GM23338 (cell line): ENCODE measurements at regions not wholly inside any gene's neighbourhood (a gene's known extent, or its start where the extent isn't known, plus 50 kb on each side); places are given as distances from the start of the nearest gene placed in this dataset.

Experiments
- ATAC-seq: fragments of 200-7000 bp; cut with Tn5 transposase; 3 replicates; pipeline ENCODE4 v1.9.1; 2020
- DNase-seq: peaks from one replicate; pipeline ENCODE4 v3.0.0-alpha.2; 2015; ENCODE audit warnings: low spot score
- H2AFZ ChIP-seq: fragments of 200-600 bp; sonication (generic); 2 replicates; pipeline ENCODE4 v1.8.0; 2016; ENCODE audit warnings: antibody characterized with exemption, mild to moderate bottlenecking, moderate library complexity
- H3F3A ChIP-seq: fragments of 200-600 bp; sonication (generic); replicated peaks from 2 replicates; pipeline ENCODE4 v1.8.0; 2017; ENCODE audit warnings: antibody characterized with exemption, mixed run types, low read depth
- H3K27ac ChIP-seq: fragments of 200-600 bp; sonication (generic); 2 replicates; pipeline ENCODE4 v1.6.1; 2016; ENCODE audit warnings: low read depth
- H3K27me3 ChIP-seq: fragments of 200-600 bp; sonication (generic); 2 replicates; pipeline ENCODE4 v1.8.0; 2016; ENCODE audit warnings: mild to moderate bottlenecking, mixed run types, moderate library complexity; ENCODE audit not compliant: insufficient read depth
- H3K36me3 ChIP-seq: fragments of 200-600 bp; sonication (generic); 2 replicates; pipeline ENCODE4 v1.8.0; 2016; ENCODE audit warnings: mild to moderate bottlenecking; ENCODE audit not compliant: insufficient read depth
- H3K4me1 ChIP-seq: fragments of 200-600 bp; sonication (generic); 2 replicates; pipeline ENCODE4 v1.8.0; 2016; ENCODE audit warnings: mild to moderate bottlenecking, moderate library complexity; ENCODE audit not compliant: insufficient read depth
- H3K4me2 ChIP-seq: fragments of 200-600 bp; sonication (generic); 2 replicates; pipeline ENCODE4 v1.7.1; 2017; ENCODE audit warnings: mixed run types
- H3K4me3 ChIP-seq: fragments of 200-600 bp; sonication (generic); 2 replicates; pipeline ENCODE4 v1.6.1; 2016; ENCODE audit warnings: mixed run types
- H3K79me2 ChIP-seq: fragments of 200-600 bp; sonication (generic); replicated peaks from 2 replicates; pipeline ENCODE4 v1.8.0; 2017; ENCODE audit warnings: mild to moderate bottlenecking; ENCODE audit not compliant: insufficient read depth
- H3K9me2 ChIP-seq: fragments of 200-600 bp; sonication (generic); 2 replicates; pipeline ENCODE4 v1.8.0; 2017; ENCODE audit not compliant: insufficient read depth
- H4K20me1 ChIP-seq: fragments of 200-600 bp; sonication (generic); replicated peaks from 2 replicates; pipeline ENCODE4 v1.8.0; 2017; ENCODE audit warnings: mild to moderate bottlenecking; ENCODE audit not compliant: insufficient read depth
- H3K27ac Mint-ChIP-seq: 2 replicates; pipeline ENCODE4 v1.8.0; 2020; ENCODE audit warnings: inconsistent platforms, mild to moderate bottlenecking, moderate library complexity, mixed read lengths
- H3K27me3 Mint-ChIP-seq: 3 replicates; pipeline ENCODE4 v1.8.0; 2022; ENCODE audit warnings: low read depth, mild to moderate bottlenecking, moderate library complexity, mixed read lengths, inconsistent platforms; ENCODE audit not compliant: insufficient read depth, poor library complexity
- H3K36me3 Mint-ChIP-seq: 3 replicates; pipeline ENCODE4 v1.8.0; 2021; ENCODE audit warnings: low read depth, mild to moderate bottlenecking, inconsistent platforms, moderate library complexity, mixed read lengths
- H3K4me1 Mint-ChIP-seq: 3 replicates; pipeline ENCODE4 v1.8.0; 2020; ENCODE audit warnings: mild to moderate bottlenecking, inconsistent platforms, mixed read lengths
- H3K4me3 Mint-ChIP-seq: 3 replicates; pipeline ENCODE4 v1.8.0; 2021; ENCODE audit warnings: moderate library complexity, mild to moderate bottlenecking, inconsistent platforms, mixed read lengths
- H3K9me3 Mint-ChIP-seq: 3 replicates; pipeline ENCODE4 v1.8.0; 2020; ENCODE audit warnings: moderate library complexity, mild to moderate bottlenecking, inconsistent platforms, mixed read lengths
- CREB1 ChIP-seq: fragments of 250-450 bp; sonication (Bioruptor Pico); IDR thresholded peaks from 2 replicates; pipeline ENCODE4 v1.5.0; 2020; ENCODE audit warnings: low read depth, mild to moderate bottlenecking, moderate library complexity
- CTCF ChIP-seq, 2 experiments: fragments of 200-600 bp in 1 of 2; sonication (generic) in 1 of 2; conservative IDR thresholded peaks; 2 replicates each; pipeline versions ENCODE4 v1.5.1 to v1.6.1; 2016 to 2017; ENCODE audit warnings: antibody characterized with exemption in 2 of 2, low read depth in 2 of 2, mild to moderate bottlenecking in 2 of 2, moderate library complexity in 1 of 2
- EZH2 ChIP-seq: fragments of 200-600 bp; sonication (generic); IDR thresholded peaks from one replicate; pipeline ENCODE4 v1.8.0; 2017; ENCODE audit warnings: antibody characterized with exemption, mild to moderate bottlenecking, low read depth; ENCODE audit not compliant: unreplicated experiment
- EZH2phosphoT487 ChIP-seq: fragments of 200-600 bp; sonication (generic); IDR thresholded peaks from one replicate; pipeline ENCODE4 v1.8.1; 2018; ENCODE audit warnings: antibody characterized with exemption; ENCODE audit not compliant: unreplicated experiment
- NANOG ChIP-seq: IDR thresholded peaks from 2 replicates; pipeline ENCODE4 v1.6.1; 2016; ENCODE audit warnings: antibody characterized with exemption, borderline replicate concordance
- POLR2AphosphoS5 ChIP-seq: IDR thresholded peaks from 2 replicates; pipeline ENCODE4 v1.6.1; 2016; ENCODE audit warnings: antibody characterized with exemption, low read depth
- STAT1 ChIP-seq: IDR thresholded peaks from one replicate; pipeline ENCODE4 v1.6.1; 2016; ENCODE audit warnings: antibody characterized with exemption; ENCODE audit not compliant: unreplicated experiment
- ZNF114 ChIP-seq: fragments of 250-450 bp; sonication (Bioruptor Pico); IDR thresholded peaks from 2 replicates; pipeline ENCODE4 v1.5.0; 2020; ENCODE audit warnings: mild to moderate bottlenecking, moderate library complexity
- ZNF331 ChIP-seq: fragments of 250-450 bp; sonication (Bioruptor Pico); IDR thresholded peaks from 2 replicates; pipeline ENCODE4 v1.5.0; 2020; ENCODE audit warnings: low read depth, mild to moderate bottlenecking, moderate library complexity
- ZNF462 ChIP-seq: fragments of 250-450 bp; sonication (Bioruptor Pico); IDR thresholded peaks from 2 replicates; pipeline ENCODE4 v1.5.0; 2020; ENCODE audit warnings: mild to moderate bottlenecking, moderate library complexity
- TF ChIP-seq, protein P1 (sequence below): IDR thresholded peaks from one replicate; pipeline ENCODE4 v1.6.1; 2018; ENCODE audit warnings: antibody characterized with exemption; ENCODE audit not compliant: unreplicated experiment

- TF ChIP-seq CTCF (conservative IDR thresholded peaks at IDR 0.05; ENCODE audit: low read depth in 2 of 2) (no peak), NANOG (no peak), ZNF331 (CRISPR knock-in tag) (no peak), POLR2AphosphoS5 (no peak), STAT1 (no peak)
- TF ChIP-seq, protein P1, sequence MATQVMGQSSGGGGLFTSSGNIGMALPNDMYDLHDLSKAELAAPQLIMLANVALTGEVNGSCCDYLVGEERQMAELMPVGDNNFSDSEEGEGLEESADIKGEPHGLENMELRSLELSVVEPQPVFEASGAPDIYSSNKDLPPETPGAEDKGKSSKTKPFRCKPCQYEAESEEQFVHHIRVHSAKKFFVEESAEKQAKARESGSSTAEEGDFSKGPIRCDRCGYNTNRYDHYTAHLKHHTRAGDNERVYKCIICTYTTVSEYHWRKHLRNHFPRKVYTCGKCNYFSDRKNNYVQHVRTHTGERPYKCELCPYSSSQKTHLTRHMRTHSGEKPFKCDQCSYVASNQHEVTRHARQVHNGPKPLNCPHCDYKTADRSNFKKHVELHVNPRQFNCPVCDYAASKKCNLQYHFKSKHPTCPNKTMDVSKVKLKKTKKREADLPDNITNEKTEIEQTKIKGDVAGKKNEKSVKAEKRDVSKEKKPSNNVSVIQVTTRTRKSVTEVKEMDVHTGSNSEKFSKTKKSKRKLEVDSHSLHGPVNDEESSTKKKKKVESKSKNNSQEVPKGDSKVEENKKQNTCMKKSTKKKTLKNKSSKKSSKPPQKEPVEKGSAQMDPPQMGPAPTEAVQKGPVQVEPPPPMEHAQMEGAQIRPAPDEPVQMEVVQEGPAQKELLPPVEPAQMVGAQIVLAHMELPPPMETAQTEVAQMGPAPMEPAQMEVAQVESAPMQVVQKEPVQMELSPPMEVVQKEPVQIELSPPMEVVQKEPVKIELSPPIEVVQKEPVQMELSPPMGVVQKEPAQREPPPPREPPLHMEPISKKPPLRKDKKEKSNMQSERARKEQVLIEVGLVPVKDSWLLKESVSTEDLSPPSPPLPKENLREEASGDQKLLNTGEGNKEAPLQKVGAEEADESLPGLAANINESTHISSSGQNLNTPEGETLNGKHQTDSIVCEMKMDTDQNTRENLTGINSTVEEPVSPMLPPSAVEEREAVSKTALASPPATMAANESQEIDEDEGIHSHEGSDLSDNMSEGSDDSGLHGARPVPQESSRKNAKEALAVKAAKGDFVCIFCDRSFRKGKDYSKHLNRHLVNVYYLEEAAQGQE: no peak
Observed at GRCh38 chr5:23591250-23591649, 83.8 kb downstream of the PRDM9 start (continued).

DNA sequence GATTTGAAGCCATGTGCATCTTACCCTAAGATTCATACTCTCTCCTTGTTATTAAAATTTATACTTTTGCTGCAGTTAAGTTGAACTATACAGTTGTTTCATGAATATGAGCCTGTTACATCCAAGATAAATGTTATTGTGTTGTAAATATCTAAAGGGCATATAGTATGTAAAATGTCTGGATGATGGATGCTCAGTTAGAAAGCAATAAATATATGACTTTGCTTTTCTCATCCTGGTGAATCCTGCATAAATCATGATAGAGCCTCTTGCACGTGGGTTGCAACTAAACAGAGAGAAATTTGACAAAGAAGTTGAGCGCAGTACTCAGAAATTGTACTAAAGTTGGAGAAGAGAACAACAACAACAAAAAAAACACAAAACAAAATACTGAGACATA, 99.5 kb downstream of the PRDM9 start:
- Histone ChIP-seq H3K79me2 (no peaks in the 10 kb centered on the region), H3K27me3 (no peaks in the 10 kb centered on the region), H3F3A (no peaks in the 10 kb centered on the region), H4K20me1 (no peaks in the 10 kb centered on the region), H3K36me3 (no peaks in the 10 kb centered on the region), H3K27ac (no peak overlapping the region), H2AFZ (no peak overlapping the region), H3K9me2 (no peaks in the 10 kb centered on the region), H3K4me1 (no peaks in the 10 kb centered on the region), H3K4me3 (no peak overlapping the region), H3K4me2 (no peak overlapping the region)
- no peak for DNase-seq
- no peak overlapping the region for H3K27ac Mint-ChIP-seq
- ATAC-seq: no peak
- no peak overlapping the region for H3K4me3 Mint-ChIP-seq
- H3K4me1 Mint-ChIP-seq: no peaks in the 10 kb centered on the region
- no peaks in the 10 kb centered on the region for H3K9me3 Mint-ChIP-seq
- no peaks in the 10 kb centered on the region for H3K36me3 Mint-ChIP-seq
- H3K27me3 Mint-ChIP-seq: peaks cover 2% of the 10 kb centered on the region
- TF ChIP-seq STAT1 (no peak), ZNF462 (CRISPR knock-in tag) (no peak), ZNF331 (CRISPR knock-in tag) (no peak), NANOG (no peak), CTCF (conservative IDR thresholded peaks at IDR 0.05; ENCODE audit: low read depth in 2 of 2) (no peak), EZH2phosphoT487 (no peak), ZNF114 (CRISPR knock-in tag) (no peak), EZH2 (no peak), CREB1 (CRISPR knock-in tag) (no peak)
